PC-3 (cell line): ENCODE measurements at regions not wholly inside any gene's neighbourhood (a gene's known extent, or its start where the extent isn't known, plus 50 kb on each side); places are given as distances from the start of the nearest gene placed in this dataset.

ENCODE experiments used
- ATAC-seq: fragments of 200-7000 bp; cut with Tn5 transposase; 2 replicates; pipeline ENCODE4 v1.9.1; 2020; ENCODE audit warnings: mild to moderate bottlenecking, moderate library complexity
- BruUV-seq: library from RNA; stranded (reverse); fragments of 400-500 nt; replicated peaks from 2 replicates; lab custom pipeline; 2021; lab: Mats Ljungman, UMichigan
- CTCF ChIA-PET: fragments of 300-600 bp; sonication (Branson Sonifier 250); formaldehyde crosslinking; loops from one replicate; lab custom pipeline; 2022; ENCODE audit warnings: antibody characterized with exemption; lab: Charles Lee
- POLR2A ChIA-PET: fragments of 300-600 bp; sonication (Branson Sonifier 250); formaldehyde crosslinking; loops from one replicate; lab custom pipeline; 2022; ENCODE audit warnings: antibody characterized with exemption; ENCODE audit not compliant: unreplicated experiment; lab: Charles Lee
- DNase-seq: peaks from one replicate; pipeline ENCODE4 v3.0.0-alpha.2; 2015
- H2AFZ ChIP-seq: fragments of 300-600 bp; sonication (generic); 2 replicates; pipeline ENCODE4 v1.6.0; 2016; ENCODE audit warnings: antibody characterized with exemption, low read length
- H3F3A ChIP-seq: fragments of 300-600 bp; sonication (generic); one replicate; pipeline ENCODE4 v1.6.0; 2017; ENCODE audit warnings: antibody characterized with exemption, low read length, control low read depth, mild to moderate bottlenecking; ENCODE audit not compliant: unreplicated experiment
- H3K27ac ChIP-seq: fragments of 300-600 bp; sonication (generic); 2 replicates; pipeline ENCODE4 v1.5.1; 2016; ENCODE audit warnings: mild to moderate bottlenecking, low read length
- H3K27me3 ChIP-seq: fragments of 300-600 bp; sonication (generic); 2 replicates; pipeline ENCODE4 v1.6.1; 2016; ENCODE audit warnings: low read length, mixed read lengths
- H3K36me3 ChIP-seq: fragments of 300-600 bp; sonication (generic); 2 replicates; pipeline ENCODE4 v1.6.1; 2016; ENCODE audit warnings: low read depth, mixed run types, low read length, mixed read lengths
- H3K4me1 ChIP-seq: fragments of 300-600 bp; sonication (generic); 2 replicates; pipeline ENCODE4 v1.5.1; 2016; ENCODE audit warnings: low read length; ENCODE audit not compliant: insufficient read depth
- H3K4me2 ChIP-seq: fragments of 300-600 bp; sonication (generic); 2 replicates; pipeline ENCODE4 v1.6.0; 2016; ENCODE audit warnings: low read length
- H3K4me3 ChIP-seq: fragments of 300-600 bp; sonication (generic); 2 replicates; pipeline ENCODE4 v1.5.1; 2016; ENCODE audit warnings: mild to moderate bottlenecking, low read length, mixed read lengths
- H3K79me2 ChIP-seq: fragments of 300-600 bp; sonication (generic); 2 replicates; pipeline ENCODE4 v1.6.1; 2017; ENCODE audit warnings: low read length, mixed read lengths
- H3K9ac ChIP-seq: fragments of 300-600 bp; sonication (generic); 2 replicates; pipeline ENCODE4 v1.6.0; 2016; ENCODE audit warnings: mild to moderate bottlenecking, low read length
- H3K9me2 ChIP-seq: fragments of 300-600 bp; sonication (generic); replicated peaks from 2 replicates; pipeline ENCODE4 v1.6.1; 2016; ENCODE audit warnings: mixed run types, low read length, mixed read lengths
- H3K9me3 ChIP-seq: fragments of 300-600 bp; sonication (generic); 2 replicates; pipeline ENCODE4 v1.6.1; 2016; ENCODE audit warnings: low read length, mixed read lengths
- H4K20me1 ChIP-seq: fragments of 300-600 bp; sonication (generic); 2 replicates; pipeline ENCODE4 v1.6.1; 2016; ENCODE audit warnings: low read length, mixed read lengths
- EZH2 ChIP-seq: fragments of 300-600 bp; sonication (generic); IDR thresholded peaks from one replicate; pipeline ENCODE4 v1.6.1; 2017; ENCODE audit warnings: antibody characterized with exemption, mild to moderate bottlenecking, low read length; ENCODE audit not compliant: unreplicated experiment
- EZH2phosphoT487 ChIP-seq: fragments of 300-600 bp; sonication (generic); IDR thresholded peaks from 2 replicates; pipeline ENCODE4 v1.6.1; 2018; ENCODE audit warnings: mild to moderate bottlenecking, antibody characterized with exemption, low read length, borderline replicate concordance
- intact Hi-C: fragments of 100-400 bp; cut with micrococcal nuclease; formaldehyde crosslinking; loops from 2 replicates; pipeline ENCODE4 v1.9.0; 2023
- TF ChIP-seq, protein P1 (sequence below): fragments of 300-600 bp; sonication (generic); conservative IDR thresholded peaks from 2 replicates; pipeline ENCODE4 v1.5.1; 2017; ENCODE audit warnings: antibody characterized with exemption, low read depth, mild to moderate bottlenecking, low read length

DNA sequence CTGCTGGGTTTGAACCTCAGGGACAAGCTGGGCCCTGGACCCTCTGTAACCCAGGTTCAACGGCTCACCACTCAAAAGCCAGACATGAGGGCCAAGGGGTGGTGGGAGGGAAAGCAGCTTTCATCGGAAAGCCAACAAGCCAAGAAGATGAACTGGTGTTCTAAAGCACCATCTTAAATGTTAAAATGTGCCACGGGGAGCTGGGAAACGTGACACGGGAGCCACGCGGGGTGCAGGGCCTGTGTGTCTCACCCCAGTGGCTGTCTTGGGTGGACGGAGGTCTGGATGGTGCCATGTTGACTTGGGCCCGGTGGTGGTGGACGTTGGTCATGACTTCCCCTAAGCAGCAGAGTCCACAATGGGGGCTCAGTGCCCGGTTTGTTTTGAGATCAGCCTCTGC is 97.7 kb upstream of the SFSWAP start:
- intact Hi-C loops, result no loop called here
- ATAC-seq (no peak), DNase-seq (no peak)
- no peaks in the 10 kb centered on the region for H4K20me1 ChIP-seq
- H3K4me2 ChIP-seq, result no peak overlapping the region
- H3K79me2 ChIP-seq, result no peaks in the 10 kb centered on the region
- no peak overlapping the region for H3K27ac ChIP-seq
- ChIA-PET POLR2A (no interaction called here), CTCF (no interaction called here)
- no peak overlapping the region for H2AFZ ChIP-seq
- H3F3A ChIP-seq, result no peaks in the 10 kb centered on the region
- no peaks in the 10 kb centered on the region for H3K9me3 ChIP-seq
- H3K36me3 ChIP-seq, result no peaks in the 10 kb centered on the region
- no peaks in the 10 kb centered on the region for H3K4me1 ChIP-seq
- no peaks in the 10 kb centered on the region for H3K9me2 ChIP-seq
- peaks cover 82% of the 10 kb centered on the region for H3K27me3 ChIP-seq
- BruUV-seq, result no TSS peak
- TF ChIP-seq, protein P1, sequence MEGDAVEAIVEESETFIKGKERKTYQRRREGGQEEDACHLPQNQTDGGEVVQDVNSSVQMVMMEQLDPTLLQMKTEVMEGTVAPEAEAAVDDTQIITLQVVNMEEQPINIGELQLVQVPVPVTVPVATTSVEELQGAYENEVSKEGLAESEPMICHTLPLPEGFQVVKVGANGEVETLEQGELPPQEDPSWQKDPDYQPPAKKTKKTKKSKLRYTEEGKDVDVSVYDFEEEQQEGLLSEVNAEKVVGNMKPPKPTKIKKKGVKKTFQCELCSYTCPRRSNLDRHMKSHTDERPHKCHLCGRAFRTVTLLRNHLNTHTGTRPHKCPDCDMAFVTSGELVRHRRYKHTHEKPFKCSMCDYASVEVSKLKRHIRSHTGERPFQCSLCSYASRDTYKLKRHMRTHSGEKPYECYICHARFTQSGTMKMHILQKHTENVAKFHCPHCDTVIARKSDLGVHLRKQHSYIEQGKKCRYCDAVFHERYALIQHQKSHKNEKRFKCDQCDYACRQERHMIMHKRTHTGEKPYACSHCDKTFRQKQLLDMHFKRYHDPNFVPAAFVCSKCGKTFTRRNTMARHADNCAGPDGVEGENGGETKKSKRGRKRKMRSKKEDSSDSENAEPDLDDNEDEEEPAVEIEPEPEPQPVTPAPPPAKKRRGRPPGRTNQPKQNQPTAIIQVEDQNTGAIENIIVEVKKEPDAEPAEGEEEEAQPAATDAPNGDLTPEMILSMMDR, result no peak
- TF ChIP-seq EZH2phosphoT487 (no peak), EZH2 (no peak)
- no peak overlapping the region for H3K9ac ChIP-seq
- H3K4me3 ChIP-seq, result no peak overlapping the region

GRCh38 chr12:131613678-131614077 is 97.2 kb upstream of the SFSWAP start:
- no peak overlapping the region for H3K4me3 ChIP-seq
- H3K27ac ChIP-seq, result no peak overlapping the region
- no peaks in the 10 kb centered on the region for H3K9me3 ChIP-seq
- no peaks in the 10 kb centered on the region for H3K9me2 ChIP-seq
- no peaks in the 10 kb centered on the region for H3K79me2 ChIP-seq
- no peak overlapping the region for H2AFZ ChIP-seq
- ATAC-seq, result no peak
- H3K9ac ChIP-seq, result no peak overlapping the region
- no peaks in the 10 kb centered on the region for H3K36me3 ChIP-seq
- intact Hi-C loops, result no loop called here
- H4K20me1 ChIP-seq, result no peaks in the 10 kb centered on the region
- no peaks in the 10 kb centered on the region for H3K4me1 ChIP-seq
- ChIA-PET POLR2A (no interaction called here), CTCF (no interaction called here)
- H3F3A ChIP-seq, result no peaks in the 10 kb centered on the region
- BruUV-seq, result no TSS peak
- DNase-seq, result no peak
- TF ChIP-seq EZH2 (no peak), EZH2phosphoT487 (no peak)
- TF ChIP-seq, protein P1, result no peak
- H3K27me3 ChIP-seq, result peaks cover 82% of the 10 kb centered on the region
- H3K4me2 ChIP-seq, result no peak overlapping the region

- H3K4me3 ChIP-seq, result no peak overlapping the region
- POLR2A ChIA-PET, result no interaction called here
- H4K20me1 ChIP-seq, result no peaks in the 10 kb centered on the region
- TF ChIP-seq EZH2 (no peak), EZH2phosphoT487 (no peak)
- TF ChIP-seq, protein P1, result no peak
- intact Hi-C loops, result no loop called here
- no peaks in the 10 kb centered on the region for H3K9me2 ChIP-seq
- H3F3A ChIP-seq, result no peaks in the 10 kb centered on the region
- H2AFZ ChIP-seq, result no peak overlapping the region
- H3K9ac ChIP-seq, result no peak overlapping the region
- ATAC-seq, result no peak
- H3K4me1 ChIP-seq, result no peaks in the 10 kb centered on the region
- CTCF ChIA-PET, result no interaction called here
- peaks cover 97% of the 10 kb centered on the region for H3K27me3 ChIP-seq
- no peak for DNase-seq
- no peak overlapping the region for H3K4me2 ChIP-seq
- no peaks in the 10 kb centered on the region for H3K9me3 ChIP-seq
- BruUV-seq, result no TSS peak
- H3K79me2 ChIP-seq, result no peaks in the 10 kb centered on the region
- H3K27ac ChIP-seq, result no peak overlapping the region
- no peaks in the 10 kb centered on the region for H3K36me3 ChIP-seq
Observed at GRCh38 chr12:131615326-131616042, 95.4 kb upstream of the SFSWAP start.
